A673 (cell line): ENCODE measurements at regions not wholly inside any gene's neighbourhood (a gene's known extent, or its start where the extent isn't known, plus 50 kb on each side); places are given as distances from the start of the nearest gene placed in this dataset.

Experiments
- BruUV-seq: library from RNA; stranded (reverse); fragments of 400-500 nt; replicated peaks from 2 replicates; lab custom pipeline; 2021; lab: Mats Ljungman, UMichigan
- CTCF ChIA-PET: fragments of 300-600 bp; sonication (Branson Sonifier 250); formaldehyde crosslinking; loops from one replicate; lab custom pipeline; 2022; ENCODE audit warnings: antibody characterized with exemption; lab: Charles Lee
- POLR2A ChIA-PET: fragments of 300-600 bp; sonication (Branson Sonifier 250); formaldehyde crosslinking; loops from one replicate; lab custom pipeline; 2022; ENCODE audit warnings: antibody characterized with exemption; ENCODE audit not compliant: low non-redundant PET; lab: Charles Lee
- DNase-seq: peaks from one replicate; pipeline ENCODE4 v3.0.0-alpha.2; 2015; ENCODE audit warnings: low spot score
- H3K27ac ChIP-seq: fragments of 200-600 bp; sonication (generic); 2 replicates; pipeline ENCODE4 v1.5.1; 2016; ENCODE audit warnings: mixed run types, low read depth, mild to moderate bottlenecking, mixed read lengths, antibody characterized with exemption, low read length; ENCODE audit not compliant: poor library complexity, severe bottlenecking
- H3K27me3 ChIP-seq: fragments of 200-600 bp; sonication (generic); replicated peaks from 2 replicates; pipeline ENCODE4 v1.6.1; 2017; ENCODE audit warnings: mixed run types, low read depth, mild to moderate bottlenecking, mixed read lengths, antibody characterized with exemption, low read length; ENCODE audit not compliant: insufficient read depth, poor library complexity
- H3K36me3 ChIP-seq: fragments of 200-600 bp; sonication (generic); 2 replicates; pipeline ENCODE4 v1.6.1; 2016; ENCODE audit warnings: mixed run types, mild to moderate bottlenecking, mixed read lengths, antibody characterized with exemption, low read length; ENCODE audit not compliant: insufficient read depth, poor library complexity, severe bottlenecking
- H3K4me1 ChIP-seq: fragments of 200-600 bp; sonication (generic); 2 replicates; pipeline ENCODE4 v1.6.1; 2017; ENCODE audit warnings: mixed run types, mild to moderate bottlenecking, mixed read lengths, antibody characterized with exemption, low read length; ENCODE audit not compliant: insufficient read depth, poor library complexity, severe bottlenecking
- H3K4me3 ChIP-seq: fragments of 200-600 bp; sonication (generic); 2 replicates; pipeline ENCODE4 v1.5.1; 2016; ENCODE audit warnings: low read depth, mixed run types, mild to moderate bottlenecking, mixed read lengths, low read length; ENCODE audit not compliant: poor library complexity, severe bottlenecking
- H3K9me3 ChIP-seq: fragments of 200-600 bp; sonication (generic); 2 replicates; pipeline ENCODE4 v1.6.1; 2016; ENCODE audit warnings: mixed run types, low read depth, mild to moderate bottlenecking, mixed read lengths, antibody characterized with exemption, low read length; ENCODE audit not compliant: poor library complexity, severe bottlenecking
- CTCF ChIP-seq: fragments of 300-800, 200-600 bp; sonication (generic); conservative IDR thresholded peaks from 2 replicates; pipeline ENCODE4 v1.5.1; 2017; ENCODE audit warnings: low read depth, mild to moderate bottlenecking, antibody characterized with exemption, low read length, moderate library complexity, mixed read lengths
- EZH2 ChIP-seq: fragments of 200-600 bp; sonication (generic); IDR thresholded peaks from 2 replicates; pipeline ENCODE4 v1.6.1; 2017; ENCODE audit warnings: borderline replicate concordance, low read depth, mild to moderate bottlenecking, mixed read lengths, antibody characterized with exemption, low read length; ENCODE audit not compliant: poor library complexity, severe bottlenecking
- intact Hi-C: fragments of 100-400 bp; cut with micrococcal nuclease; formaldehyde crosslinking; loops from one replicate; pipeline ENCODE4 v1.10.0; 2022; ENCODE audit not compliant: unreplicated experiment

GRCh38 chr11:64428693-64429092, 69.7 kb downstream of the RPS6KA4 start:
- ChIA-PET CTCF (no interaction called here), POLR2A (no interaction called here)
- H3K27me3 ChIP-seq = no peaks in the 10 kb centered on the region
- H3K27ac ChIP-seq = no peak overlapping the region
- H3K4me3 ChIP-seq = no peak overlapping the region
- no peaks in the 10 kb centered on the region for H3K9me3 ChIP-seq
- no TSS peak for BruUV-seq
- intact Hi-C loops = no loop called here
- no peak for DNase-seq
- no peaks in the 10 kb centered on the region for H3K4me1 ChIP-seq
- H3K36me3 ChIP-seq = no peaks in the 10 kb centered on the region
- TF ChIP-seq CTCF = no peak
- TF ChIP-seq EZH2 = no peak

- Histone ChIP-seq H3K4me3 (no peak overlapping the region), H3K27ac (no peak overlapping the region), H3K9me3 (no peaks in the 10 kb centered on the region), H3K27me3 (no peaks in the 10 kb centered on the region), H3K4me1 (no peaks in the 10 kb centered on the region), H3K36me3 (no peaks in the 10 kb centered on the region)
- intact Hi-C loops = no loop called here
- BruUV-seq = no TSS peak
- no peak for TF ChIP-seq CTCF
- no peak for TF ChIP-seq EZH2
- no peak for DNase-seq
- POLR2A ChIA-PET = no interaction called here
- CTCF ChIA-PET = no interaction called here
Measured at GRCh38 chr11:64429970-64430369, 71.0 kb downstream of the RPS6KA4 start.

GRCh38 chr11:64430645-64431044, 71.7 kb downstream of the RPS6KA4 start:
- no TSS peak for BruUV-seq
- no peak overlapping the region for H3K4me3 ChIP-seq
- TF ChIP-seq CTCF (no peak), EZH2 (no peak)
- no peaks in the 10 kb centered on the region for H3K27me3 ChIP-seq
- no peaks in the 10 kb centered on the region for H3K36me3 ChIP-seq
- intact Hi-C loops = no loop called here
- POLR2A ChIA-PET = no interaction called here
- DNase-seq = no peak
- H3K9me3 ChIP-seq = no peaks in the 10 kb centered on the region
- no peak overlapping the region for H3K27ac ChIP-seq
- CTCF ChIA-PET = no interaction called here
- no peaks in the 10 kb centered on the region for H3K4me1 ChIP-seq

- no peak overlapping the region for H3K4me3 ChIP-seq
- no peaks in the 10 kb centered on the region for H3K4me1 ChIP-seq
- H3K27ac ChIP-seq = no peak overlapping the region
- H3K27me3 ChIP-seq = peaks cover 6% of the 10 kb centered on the region
- ChIA-PET CTCF (no interaction called here), POLR2A (no interaction called here)
- intact Hi-C loops = no loop called here
- TF ChIP-seq CTCF = no peak
- TF ChIP-seq EZH2 = no peak
- H3K9me3 ChIP-seq = no peaks in the 10 kb centered on the region
- BruUV-seq = no TSS peak
- DNase-seq = no peak
- no peaks in the 10 kb centered on the region for H3K36me3 ChIP-seq
Measured at GRCh38 chr11:64436000-64436399, 77.0 kb downstream of the RPS6KA4 start.
